ENCODE measurements at regions not wholly inside any gene's neighbourhood (a gene's known extent, or its start where the extent isn't known, plus 50 kb on each side); places are given as distances from the start of the nearest gene placed in this dataset.
A peak's percentile ranks its signal among the peaks of the same experiment; 100 is the strongest.

- H3K9me3 ChIP-seq (ENCODE audit: control insufficient read depth in 2 of 2, insufficient read depth in 1 of 2, low read depth in 1 of 2, low read length in 1 of 2): peaks cover 4 to 17% of the 10 kb centered on the region in 2 donors
- DNase-seq (no peak), FAIRE-seq (no peak)
- H3K27ac ChIP-seq (ENCODE audit: low read depth in 1 of 3, low read length in 2 of 3): no peak overlapping the region
- no peaks in the 10 kb centered on the region for H3K27me3 ChIP-seq (ENCODE audit: control insufficient read depth in 3 of 3, insufficient read depth in 3 of 3, low read length in 3 of 3)
- H3K4me3 ChIP-seq (ENCODE audit: low read depth in 1 of 3, low read length in 3 of 3): no peak overlapping the region
- 71 to 84% (median 79%) methylated on average over 2 of the region's 2 CpGs for WGBS, 3 donors
- H3K36me3 ChIP-seq (ENCODE audit: control insufficient read depth in 3 of 3, insufficient read depth in 2 of 3, low read depth in 1 of 3, low read length in 3 of 3): no peaks in the 10 kb centered on the region
- H3K4me1 ChIP-seq (ENCODE audit: control insufficient read depth in 3 of 3, insufficient read depth in 2 of 3, low read depth in 1 of 3, low read length in 2 of 3): no peaks in the 10 kb centered on the region
Observed at GRCh38 chr13:56247692-56248091, 893.0 kb upstream of the PRR20A start.

- no peak for DNase-seq
- Histone ChIP-seq H3K9me3 (ENCODE audit: control insufficient read depth in 2 of 2, insufficient read depth in 1 of 2, low read depth in 1 of 2, low read length in 1 of 2) (no peaks in the 10 kb centered on the region), H3K27ac (ENCODE audit: low read depth in 1 of 3, low read length in 2 of 3) (no peak overlapping the region), H3K4me1 (ENCODE audit: control insufficient read depth in 3 of 3, insufficient read depth in 2 of 3, low read depth in 1 of 3, low read length in 2 of 3) (no peaks in the 10 kb centered on the region), H3K27me3 (ENCODE audit: control insufficient read depth in 3 of 3, insufficient read depth in 3 of 3, low read length in 3 of 3) (no peaks in the 10 kb centered on the region), H3K4me3 (ENCODE audit: low read depth in 1 of 3, low read length in 3 of 3) (no peak overlapping the region), H3K36me3 (ENCODE audit: control insufficient read depth in 3 of 3, insufficient read depth in 2 of 3, low read depth in 1 of 3, low read length in 3 of 3) (no peaks in the 10 kb centered on the region)
- WGBS, 3 donors: 42 to 70% (median 51%) methylated on average over 1 of the region's 1 CpG
- FAIRE-seq: no peak
Observed at GRCh38 chr13:56271686-56272085, 869.0 kb upstream of the PRR20A start.

GRCh38 chr13:56283262-56283828 is 857.4 kb upstream of the PRR20A start:
- no peak overlapping the region for H3K4me3 ChIP-seq (ENCODE audit: low read depth in 1 of 3, low read length in 3 of 3)
- H3K4me1 ChIP-seq (ENCODE audit: control insufficient read depth in 3 of 3, insufficient read depth in 2 of 3, low read depth in 1 of 3, low read length in 2 of 3): no peaks in the 10 kb centered on the region
- FAIRE-seq (no peak), DNase-seq (no peak)
- H3K36me3 ChIP-seq (ENCODE audit: control insufficient read depth in 3 of 3, insufficient read depth in 2 of 3, low read depth in 1 of 3, low read length in 3 of 3): no peaks in the 10 kb centered on the region
- H3K9me3 ChIP-seq (ENCODE audit: control insufficient read depth in 2 of 2, insufficient read depth in 1 of 2, low read depth in 1 of 2, low read length in 1 of 2): no peaks in the 10 kb centered on the region
- H3K27me3 ChIP-seq (ENCODE audit: control insufficient read depth in 3 of 3, insufficient read depth in 3 of 3, low read length in 3 of 3): no peaks in the 10 kb centered on the region
- no peak overlapping the region for H3K27ac ChIP-seq (ENCODE audit: low read depth in 1 of 3, low read length in 2 of 3)
- WGBS, 3 donors: 60 to 75% (median 66%) methylated on average over 4 of the region's 4 CpGs

GRCh38 chr13:56299650-56300049 is 841.1 kb upstream of the PRR20A start:
- H3K36me3 ChIP-seq (ENCODE audit: control insufficient read depth in 3 of 3, insufficient read depth in 2 of 3, low read depth in 1 of 3, low read length in 3 of 3): no peaks in the 10 kb centered on the region
- FAIRE-seq: no peak
- no peaks in the 10 kb centered on the region for H3K27me3 ChIP-seq (ENCODE audit: control insufficient read depth in 3 of 3, insufficient read depth in 3 of 3, low read length in 3 of 3)
- H3K4me3 ChIP-seq (ENCODE audit: low read depth in 1 of 3, low read length in 3 of 3): no peak overlapping the region
- no peak for DNase-seq
- no peaks in the 10 kb centered on the region for H3K9me3 ChIP-seq (ENCODE audit: control insufficient read depth in 2 of 2, insufficient read depth in 1 of 2, low read depth in 1 of 2, low read length in 1 of 2)
- no peaks in the 10 kb centered on the region for H3K4me1 ChIP-seq (ENCODE audit: control insufficient read depth in 3 of 3, insufficient read depth in 2 of 3, low read depth in 1 of 3, low read length in 2 of 3)
- no peak overlapping the region for H3K27ac ChIP-seq (ENCODE audit: low read depth in 1 of 3, low read length in 2 of 3)

GRCh38 chr13:56314765-56315164 is 826.0 kb upstream of the PRR20A start:
- no peak overlapping the region for H3K27ac ChIP-seq (ENCODE audit: low read depth in 1 of 3, low read length in 2 of 3)
- H3K36me3 ChIP-seq (ENCODE audit: control insufficient read depth in 3 of 3, insufficient read depth in 2 of 3, low read depth in 1 of 3, low read length in 3 of 3): no peaks in the 10 kb centered on the region
- H3K4me3 ChIP-seq (ENCODE audit: low read depth in 1 of 3, low read length in 3 of 3): no peak overlapping the region
- H3K9me3 ChIP-seq (ENCODE audit: control insufficient read depth in 2 of 2, insufficient read depth in 1 of 2, low read depth in 1 of 2, low read length in 1 of 2): no peaks in the 10 kb centered on the region
- 35 to 48% (median 47%) methylated on average over 3 of the region's 3 CpGs for WGBS, 3 donors
- no peaks in the 10 kb centered on the region for H3K4me1 ChIP-seq (ENCODE audit: control insufficient read depth in 3 of 3, insufficient read depth in 2 of 3, low read depth in 1 of 3, low read length in 2 of 3)
- no peak for DNase-seq
- H3K27me3 ChIP-seq (ENCODE audit: control insufficient read depth in 3 of 3, insufficient read depth in 3 of 3, low read length in 3 of 3): no peaks in the 10 kb centered on the region
- no peak for FAIRE-seq

- no peak overlapping the region for H3K27ac ChIP-seq (ENCODE audit: low read depth in 1 of 3, low read length in 2 of 3)
- H3K4me3 ChIP-seq (ENCODE audit: low read depth in 1 of 3, low read length in 3 of 3): no peak overlapping the region
- H3K27me3 ChIP-seq (ENCODE audit: control insufficient read depth in 3 of 3, insufficient read depth in 3 of 3, low read length in 3 of 3): no peaks in the 10 kb centered on the region
- WGBS, 3 donors: 95 to 97% (median 96%) methylated on average over 2 of the region's 2 CpGs
- no peaks in the 10 kb centered on the region for H3K36me3 ChIP-seq (ENCODE audit: control insufficient read depth in 3 of 3, insufficient read depth in 2 of 3, low read depth in 1 of 3, low read length in 3 of 3)
- H3K4me1 ChIP-seq (ENCODE audit: control insufficient read depth in 3 of 3, insufficient read depth in 2 of 3, low read depth in 1 of 3, low read length in 2 of 3): no peaks in the 10 kb centered on the region
- DNase-seq (no peak), FAIRE-seq (no peak)
- H3K9me3 ChIP-seq (ENCODE audit: control insufficient read depth in 2 of 2, insufficient read depth in 1 of 2, low read depth in 1 of 2, low read length in 1 of 2): no peaks in the 10 kb centered on the region
Observed at GRCh38 chr13:56317841-56318240, 822.9 kb upstream of the PRR20A start.

GRCh38 chr13:56332671-56333070 is 808.0 kb upstream of the PRR20A start:
- FAIRE-seq: peak; percentile 47
- Histone ChIP-seq H3K9me3 (ENCODE audit: control insufficient read depth in 2 of 2, insufficient read depth in 1 of 2, low read depth in 1 of 2, low read length in 1 of 2) (no peaks in the 10 kb centered on the region), H3K4me1 (ENCODE audit: control insufficient read depth in 3 of 3, insufficient read depth in 2 of 3, low read depth in 1 of 3, low read length in 2 of 3) (no peaks in the 10 kb centered on the region), H3K27ac (ENCODE audit: low read depth in 1 of 3, low read length in 2 of 3) (no peak overlapping the region), H3K36me3 (ENCODE audit: control insufficient read depth in 3 of 3, insufficient read depth in 2 of 3, low read depth in 1 of 3, low read length in 3 of 3) (no peaks in the 10 kb centered on the region), H3K27me3 (ENCODE audit: control insufficient read depth in 3 of 3, insufficient read depth in 3 of 3, low read length in 3 of 3) (no peaks in the 10 kb centered on the region), H3K4me3 (ENCODE audit: low read depth in 1 of 3, low read length in 3 of 3) (no peak overlapping the region)
- DNase-seq: no peak

- DNase-seq: no peak
- no peak for FAIRE-seq
- H3K27ac ChIP-seq (ENCODE audit: low read depth in 1 of 3, low read length in 2 of 3): no peak overlapping the region
- no peak overlapping the region for H3K4me3 ChIP-seq (ENCODE audit: low read depth in 1 of 3, low read length in 3 of 3)
- no peaks in the 10 kb centered on the region for H3K4me1 ChIP-seq (ENCODE audit: control insufficient read depth in 3 of 3, insufficient read depth in 2 of 3, low read depth in 1 of 3, low read length in 2 of 3)
- WGBS, 3 donors: 90 to 95% (median 94%) methylated on average over 1 of the region's 1 CpG
- no peaks in the 10 kb centered on the region for H3K36me3 ChIP-seq (ENCODE audit: control insufficient read depth in 3 of 3, insufficient read depth in 2 of 3, low read depth in 1 of 3, low read length in 3 of 3)
- H3K9me3 ChIP-seq (ENCODE audit: control insufficient read depth in 2 of 2, insufficient read depth in 1 of 2, low read depth in 1 of 2, low read length in 1 of 2): peaks cover 2 to 3% of the 10 kb centered on the region in 2 donors
- no peaks in the 10 kb centered on the region for H3K27me3 ChIP-seq (ENCODE audit: control insufficient read depth in 3 of 3, insufficient read depth in 3 of 3, low read length in 3 of 3)
Observed at GRCh38 chr13:56335775-56336174, 804.9 kb upstream of the PRR20A start.

- H3K4me1 ChIP-seq (ENCODE audit: control insufficient read depth in 3 of 3, insufficient read depth in 2 of 3, low read depth in 1 of 3, low read length in 2 of 3): no peaks in the 10 kb centered on the region
- DNase-seq (no peak), FAIRE-seq (no peak)
- WGBS, 3 donors: 48 to 84% (median 67%) methylated on average over 1 of the region's 1 CpG
- H3K4me3 ChIP-seq (ENCODE audit: low read depth in 1 of 3, low read length in 3 of 3): no peak overlapping the region
- H3K36me3 ChIP-seq (ENCODE audit: control insufficient read depth in 3 of 3, insufficient read depth in 2 of 3, low read depth in 1 of 3, low read length in 3 of 3): no peaks in the 10 kb centered on the region
- peaks cover 3 to 8% of the 10 kb centered on the region in 2 donors for H3K9me3 ChIP-seq (ENCODE audit: control insufficient read depth in 2 of 2, insufficient read depth in 1 of 2, low read depth in 1 of 2, low read length in 1 of 2)
- no peak overlapping the region for H3K27ac ChIP-seq (ENCODE audit: low read depth in 1 of 3, low read length in 2 of 3)
- no peaks in the 10 kb centered on the region for H3K27me3 ChIP-seq (ENCODE audit: control insufficient read depth in 3 of 3, insufficient read depth in 3 of 3, low read length in 3 of 3)
Observed at GRCh38 chr13:56338421-56338820, 802.3 kb upstream of the PRR20A start.
